ENCODE measurements at regions not wholly inside any gene's neighbourhood (a gene's known extent, or its start where the extent isn't known, plus 50 kb on each side); places are given as distances from the start of the nearest gene placed in this dataset.
A peak's percentile ranks its signal among the peaks of the same experiment; 100 is the strongest.

DNA sequence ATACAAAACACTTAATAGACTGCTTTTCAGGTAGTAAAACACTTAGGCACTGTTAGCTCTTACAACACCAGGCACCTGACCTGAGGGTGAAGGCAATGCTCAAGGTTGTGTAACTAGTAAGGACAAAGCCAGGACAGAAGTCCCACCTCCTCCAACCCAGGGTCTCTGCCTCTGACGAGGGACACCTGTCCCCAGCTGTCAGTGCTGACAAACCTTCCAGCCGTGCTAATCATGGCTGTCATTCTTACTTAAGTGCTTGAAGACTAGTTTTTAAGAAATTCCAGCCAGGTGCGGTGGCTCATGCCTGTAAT is 62.5 kb upstream of the MAX start:
- peak; percentile 26 for DNase-seq (ENCODE audit: low read depth)
- no peak overlapping the region for H3K4me3 ChIP-seq (ENCODE audit: low read depth, low read length)
- TF ChIP-seq, protein P1, sequence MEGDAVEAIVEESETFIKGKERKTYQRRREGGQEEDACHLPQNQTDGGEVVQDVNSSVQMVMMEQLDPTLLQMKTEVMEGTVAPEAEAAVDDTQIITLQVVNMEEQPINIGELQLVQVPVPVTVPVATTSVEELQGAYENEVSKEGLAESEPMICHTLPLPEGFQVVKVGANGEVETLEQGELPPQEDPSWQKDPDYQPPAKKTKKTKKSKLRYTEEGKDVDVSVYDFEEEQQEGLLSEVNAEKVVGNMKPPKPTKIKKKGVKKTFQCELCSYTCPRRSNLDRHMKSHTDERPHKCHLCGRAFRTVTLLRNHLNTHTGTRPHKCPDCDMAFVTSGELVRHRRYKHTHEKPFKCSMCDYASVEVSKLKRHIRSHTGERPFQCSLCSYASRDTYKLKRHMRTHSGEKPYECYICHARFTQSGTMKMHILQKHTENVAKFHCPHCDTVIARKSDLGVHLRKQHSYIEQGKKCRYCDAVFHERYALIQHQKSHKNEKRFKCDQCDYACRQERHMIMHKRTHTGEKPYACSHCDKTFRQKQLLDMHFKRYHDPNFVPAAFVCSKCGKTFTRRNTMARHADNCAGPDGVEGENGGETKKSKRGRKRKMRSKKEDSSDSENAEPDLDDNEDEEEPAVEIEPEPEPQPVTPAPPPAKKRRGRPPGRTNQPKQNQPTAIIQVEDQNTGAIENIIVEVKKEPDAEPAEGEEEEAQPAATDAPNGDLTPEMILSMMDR (IDR thresholded peaks at IDR 0.05; ENCODE audit: insufficient read depth, low read depth, low read length, missing control alignments), result no peak

DNA sequence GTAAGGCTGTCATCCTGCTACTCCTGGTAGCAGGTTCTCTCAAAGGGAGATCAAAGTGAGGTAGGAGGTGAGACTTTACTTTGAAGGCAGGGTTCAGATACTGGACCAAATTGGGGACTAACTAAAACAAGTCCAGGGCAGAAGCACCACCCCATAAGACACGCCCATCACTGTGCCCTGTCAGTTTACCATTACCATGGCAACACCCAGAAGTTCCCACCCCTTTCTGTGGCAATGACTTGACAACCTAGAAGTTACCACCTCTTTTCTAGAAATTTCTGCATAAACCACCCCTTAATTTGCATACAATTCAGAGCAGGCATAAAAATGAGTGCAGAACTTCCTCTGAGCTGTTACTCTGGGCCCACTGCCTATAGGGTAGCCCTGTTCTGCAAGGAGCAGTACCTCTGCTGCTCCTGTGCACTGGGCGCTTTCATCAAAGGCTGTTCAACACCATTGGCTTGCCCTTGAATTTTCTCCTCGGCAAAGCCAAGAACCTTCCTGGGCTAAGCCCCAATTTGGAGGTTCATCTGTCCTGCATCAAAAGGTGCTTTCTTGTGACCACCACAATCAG is 64.8 kb upstream of the MAX start:
- no peak overlapping the region for H3K4me3 ChIP-seq (ENCODE audit: low read depth, low read length)
- TF ChIP-seq, protein P1 (IDR thresholded peaks at IDR 0.05; ENCODE audit: insufficient read depth, low read depth, low read length, missing control alignments), result no peak
- peak; percentile 59 for DNase-seq (ENCODE audit: low read depth)

DNA sequence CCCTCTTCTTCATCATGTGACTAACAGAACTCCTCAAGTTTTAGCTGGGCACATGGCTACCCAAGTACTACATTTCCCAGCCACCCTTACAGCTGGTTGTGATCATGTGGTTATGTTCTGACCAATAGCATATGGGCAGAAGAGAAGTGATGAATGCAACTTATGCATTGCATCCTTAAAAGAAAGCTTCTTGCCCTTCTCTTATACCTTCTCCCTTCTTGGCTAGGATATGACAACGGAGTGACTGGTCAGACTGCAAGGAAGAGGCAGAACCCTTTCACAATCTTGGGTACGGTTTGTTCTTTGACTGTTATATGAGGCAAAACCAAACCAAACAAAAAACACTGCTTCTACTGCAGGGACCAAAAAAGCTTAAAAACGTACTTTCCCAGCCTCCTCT is 66.5 kb upstream of the MAX start:
- no peak overlapping the region for H3K4me3 ChIP-seq (ENCODE audit: low read depth, low read length)
- peak; percentile 45 for DNase-seq (ENCODE audit: low read depth)
- TF ChIP-seq, protein P1 (IDR thresholded peaks at IDR 0.05; ENCODE audit: insufficient read depth, low read depth, low read length, missing control alignments), result no peak

DNA sequence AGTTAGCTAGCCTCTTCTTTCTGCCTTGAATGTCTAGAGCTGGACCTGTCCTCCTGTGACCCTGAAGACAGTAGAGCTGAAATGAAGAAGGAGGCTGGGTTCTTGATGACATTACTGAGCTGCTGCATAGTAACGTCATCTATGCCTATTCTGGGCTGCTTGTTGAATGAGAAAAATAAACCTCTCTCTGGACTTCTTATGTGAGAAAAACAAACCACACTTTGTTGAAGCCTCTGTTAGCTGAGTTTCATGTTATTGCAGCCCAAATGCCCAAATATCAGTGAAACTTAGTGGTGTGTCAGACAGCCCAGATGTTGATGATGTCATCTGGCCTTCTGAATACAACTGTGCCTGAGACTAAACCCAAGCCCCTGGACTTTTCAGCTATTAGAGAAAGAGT is 67.0 kb upstream of the MAX start:
- TF ChIP-seq, protein P1 (IDR thresholded peaks at IDR 0.05; ENCODE audit: insufficient read depth, low read depth, low read length, missing control alignments), result no peak
- no peak overlapping the region for H3K4me3 ChIP-seq (ENCODE audit: low read depth, low read length)
- DNase-seq (ENCODE audit: low read depth), result peak; percentile 95

DNA sequence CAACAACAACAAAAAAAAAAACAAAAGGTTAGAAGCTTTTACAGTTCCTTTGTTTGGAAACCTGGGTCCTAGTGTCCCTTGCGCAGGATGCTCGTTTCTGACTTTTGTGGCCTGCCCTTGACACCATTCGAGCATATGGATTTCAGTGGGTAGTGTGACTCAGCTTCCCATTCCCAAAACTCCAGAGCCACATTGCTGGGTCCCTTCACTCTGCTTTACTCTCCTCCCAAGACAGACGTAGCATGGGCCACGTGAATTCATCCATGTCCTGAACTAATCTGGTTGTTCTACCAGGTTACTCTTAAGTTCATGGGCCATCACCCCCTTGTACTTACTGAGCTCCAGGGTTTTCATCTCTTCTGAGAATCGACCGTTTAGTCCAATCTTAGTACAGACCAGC is 68.0 kb upstream of the MAX start:
- H3K4me3 ChIP-seq (ENCODE audit: low read depth, low read length), result peak overlapping the region; percentile 46
- TF ChIP-seq, protein P1 (IDR thresholded peaks at IDR 0.05; ENCODE audit: insufficient read depth, low read depth, low read length, missing control alignments), result no peak
- DNase-seq (ENCODE audit: low read depth), result peak; percentile 35

DNA sequence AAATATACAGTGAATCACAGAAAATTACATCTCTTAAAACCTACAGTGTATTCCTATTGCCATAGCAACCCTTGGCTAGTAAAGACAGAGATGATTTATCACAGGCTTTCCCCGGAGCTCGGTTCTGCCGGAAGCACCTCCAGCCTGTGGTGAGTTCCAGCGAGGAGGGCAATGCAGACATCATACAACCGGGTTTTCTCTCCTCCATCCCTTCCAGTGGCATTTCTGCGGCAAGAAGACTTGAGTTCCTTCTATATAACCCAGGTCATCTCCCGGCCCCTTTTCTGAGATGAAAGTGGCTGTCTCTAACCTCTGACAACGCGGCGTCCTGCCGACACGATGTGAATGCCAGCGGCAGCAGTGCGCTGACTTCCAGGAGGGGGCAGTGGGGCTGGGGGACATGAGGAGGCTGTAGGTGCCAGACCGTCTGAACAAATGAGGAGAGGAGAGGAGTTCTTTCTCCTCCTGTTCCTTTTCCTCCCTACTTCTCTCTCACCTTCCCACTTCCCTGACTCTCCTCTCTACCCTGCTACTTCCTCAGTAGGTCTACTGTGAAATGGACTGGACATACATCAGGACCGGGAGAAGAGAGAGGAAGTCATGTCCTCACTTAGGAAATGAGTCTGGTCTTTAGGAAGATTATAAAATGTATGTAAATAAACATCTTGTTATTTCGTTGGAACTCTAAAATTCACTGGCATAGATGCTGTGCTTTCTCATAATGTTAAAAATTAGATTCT is 68.6 kb upstream of the MAX start:
- peak overlapping the region; percentile 46 for H3K4me3 ChIP-seq (ENCODE audit: low read depth, low read length)
- peak; percentile 73 for DNase-seq (ENCODE audit: low read depth)
- TF ChIP-seq, protein P1 (IDR thresholded peaks at IDR 0.05; ENCODE audit: insufficient read depth, low read depth, low read length, missing control alignments), result peak; percentile 23
